ENCODE measurements at regions not wholly inside any gene's neighbourhood (a gene's known extent, or its start where the extent isn't known, plus 50 kb on each side); places are given as distances from the start of the nearest gene placed in this dataset.

- H3K9me1 ChIP-seq (replicated peaks; ENCODE audit: control insufficient read depth, extremely low read depth, insufficient read depth, low read length) = no peaks in the 10 kb centered on the region
- CTCF ChIA-PET = no interaction called here
Measured at GRCh38 chr15:81612631-81613030, 238.6 kb upstream of the TMC3 start.

GRCh38 chr15:81611679-81612078 is 237.7 kb upstream of the TMC3 start:
- no peaks in the 10 kb centered on the region for H3K36me3 ChIP-seq (ENCODE audit: control insufficient read depth in 2 of 2, extremely low read depth in 1 of 2, insufficient read depth in 2 of 2, low read length in 2 of 2)
- no peaks in the 10 kb centered on the region for H3K9me3 ChIP-seq (replicated peaks; ENCODE audit: control insufficient read depth, insufficient read depth, low read length)
- no peak overlapping the region for H3K9ac ChIP-seq (replicated peaks; ENCODE audit: extremely low read depth, insufficient read depth, low read length)
- ChIA-PET POLR2A (no interaction called here), CTCF (no interaction called here)
- H3K27ac ChIP-seq (ENCODE audit: insufficient read depth, low read depth, low read length) = no peak overlapping the region
- H3K79me2 ChIP-seq (ENCODE audit: control insufficient read depth, insufficient read depth, low read length) = no peaks in the 10 kb centered on the region
- H3K4me2 ChIP-seq (ENCODE audit: insufficient read depth, low read length) = no peak overlapping the region
- no peak overlapping the region for H3K4me3 ChIP-seq (replicated peaks in 1 of 3; ENCODE audit: insufficient read depth in 1 of 3, low read depth in 1 of 3, low read length in 3 of 3)
- no TSS peak for BruUV-seq (replicated peaks)
- H3K27me3 ChIP-seq (ENCODE audit: control insufficient read depth in 2 of 2, insufficient read depth in 2 of 2, low read length in 2 of 2) = no peaks in the 10 kb centered on the region
- FAIRE-seq = no peak
- no peaks in the 10 kb centered on the region for H4K20me1 ChIP-seq (replicated peaks; ENCODE audit: control insufficient read depth, extremely low read depth, insufficient read depth, low read length)
- TF ChIP-seq POLR2AphosphoS5 (IDR thresholded peaks at IDR 0.05; ENCODE audit: insufficient read depth, low read depth, low read length) = no peak
- TF ChIP-seq MYC (IDR thresholded peaks at IDR 0.05; ENCODE audit: low read depth, low read length) = no peak
- no peak for TF ChIP-seq JUN (IDR thresholded peaks at IDR 0.05; ENCODE audit: borderline replicate concordance, insufficient read depth, insufficient read length, low read depth)
- no peak for TF ChIP-seq GATA2 (IDR thresholded peaks at IDR 0.05; ENCODE audit: insufficient read depth, insufficient read length, low read depth, low read length)
- no peak for TF ChIP-seq POLR2A (IDR thresholded peaks at IDR 0.05; ENCODE audit: low read depth, low read length)
- no peak for TF ChIP-seq EZH2 (IDR thresholded peaks at IDR 0.05; ENCODE audit: borderline replicate concordance, low read depth, low read length, severe bottlenecking)
- TF ChIP-seq MAX (IDR thresholded peaks at IDR 0.05; ENCODE audit: insufficient read depth, insufficient read length) = no peak
- TF ChIP-seq CTCF (IDR thresholded peaks at IDR 0.05; ENCODE audit: extremely low read depth in 1 of 2, insufficient read depth in 1 of 2, low read depth in 1 of 2, low read length in 2 of 2) = no peak
- no peak for TF ChIP-seq FOS (IDR thresholded peaks at IDR 0.05; ENCODE audit: borderline replicate concordance, insufficient read depth, low read length)
- H3K9me1 ChIP-seq (replicated peaks; ENCODE audit: control insufficient read depth, extremely low read depth, insufficient read depth, low read length) = no peaks in the 10 kb centered on the region
- H3K4me1 ChIP-seq (ENCODE audit: control insufficient read depth, extremely low read depth, insufficient read depth, low read length) = no peaks in the 10 kb centered on the region
- intact Hi-C loops (cut with micrococcal nuclease) = no loop called here
- DNase-seq (ENCODE audit: low read depth, low spot score) = no peak
- H2AFZ ChIP-seq (ENCODE audit: low read depth, low read length) = no peak overlapping the region
- dilution Hi-C loops (cut with MboI; ENCODE audit: extremely low pct_ligation_motif_present, low sequenced_read_pairs) = no loop called here

More at GRCh38 chr15:81612631-81613030, 238.6 kb upstream of the TMC3 start:
- DNase-seq (ENCODE audit: low read depth, low spot score) (no peak), FAIRE-seq (no peak)
- dilution Hi-C loops (cut with MboI; ENCODE audit: extremely low pct_ligation_motif_present, low sequenced_read_pairs) (no loop called here), intact Hi-C loops (cut with micrococcal nuclease) (no loop called here)
- H3K79me2 ChIP-seq (ENCODE audit: control insufficient read depth, insufficient read depth, low read length) = no peaks in the 10 kb centered on the region
- H3K4me3 ChIP-seq (replicated peaks in 1 of 3; ENCODE audit: insufficient read depth in 1 of 3, low read depth in 1 of 3, low read length in 3 of 3) = no peak overlapping the region
- POLR2A ChIA-PET = interaction anchor here (0.7 kb wide), 1 partner anchor 97 kb away, joined by 6 read pairs; no protein-coding TSS in a partner anchor
- no peaks in the 10 kb centered on the region for H3K36me3 ChIP-seq (ENCODE audit: control insufficient read depth in 2 of 2, extremely low read depth in 1 of 2, insufficient read depth in 2 of 2, low read length in 2 of 2)
- TF ChIP-seq CTCF (IDR thresholded peaks at IDR 0.05; ENCODE audit: extremely low read depth in 1 of 2, insufficient read depth in 1 of 2, low read depth in 1 of 2, low read length in 2 of 2) = no peak
- no peaks in the 10 kb centered on the region for H3K9me3 ChIP-seq (replicated peaks; ENCODE audit: control insufficient read depth, insufficient read depth, low read length)
- no peaks in the 10 kb centered on the region for H3K4me1 ChIP-seq (ENCODE audit: control insufficient read depth, extremely low read depth, insufficient read depth, low read length)
- no peak overlapping the region for H3K27ac ChIP-seq (ENCODE audit: insufficient read depth, low read depth, low read length)
- no peaks in the 10 kb centered on the region for H3K27me3 ChIP-seq (ENCODE audit: control insufficient read depth in 2 of 2, insufficient read depth in 2 of 2, low read length in 2 of 2)
- H2AFZ ChIP-seq (ENCODE audit: low read depth, low read length) = no peak overlapping the region
- no peak overlapping the region for H3K4me2 ChIP-seq (ENCODE audit: insufficient read depth, low read length)
- no peak overlapping the region for H3K9ac ChIP-seq (replicated peaks; ENCODE audit: extremely low read depth, insufficient read depth, low read length)
- no TSS peak for BruUV-seq (replicated peaks)
- no peaks in the 10 kb centered on the region for H4K20me1 ChIP-seq (replicated peaks; ENCODE audit: control insufficient read depth, extremely low read depth, insufficient read depth, low read length)
